Stimulated activated CD4-positive, alpha-beta T cell treated with anti-CD3 and anti-CD28 coated beads, TNF-alpha, amount 100 ng/mL, for 4 hours (primary cell): ENCODE measurements at regions not wholly inside any gene's neighbourhood (a gene's known extent, or its start where the extent isn't known, plus 50 kb on each side); places are given as distances from the start of the nearest gene placed in this dataset.
"Not testable (repeated sequence)": the region's sequence is repeated elsewhere in the genome, so short reads cannot be mapped to it uniquely, and the experiment has no call there.

ENCODE experiments used
- DNase-seq, 3 experiments: peaks; one replicate each; pipeline ENCODE4 v3.0.0-alpha.2; 2020; ENCODE audit warnings: low read depth in 3 of 3

- not testable (repeated sequence) for DNase-seq
Observed at GRCh38 chr2:6198370-6198919, 506.3 kb downstream of the SOX11 start.

DNA sequence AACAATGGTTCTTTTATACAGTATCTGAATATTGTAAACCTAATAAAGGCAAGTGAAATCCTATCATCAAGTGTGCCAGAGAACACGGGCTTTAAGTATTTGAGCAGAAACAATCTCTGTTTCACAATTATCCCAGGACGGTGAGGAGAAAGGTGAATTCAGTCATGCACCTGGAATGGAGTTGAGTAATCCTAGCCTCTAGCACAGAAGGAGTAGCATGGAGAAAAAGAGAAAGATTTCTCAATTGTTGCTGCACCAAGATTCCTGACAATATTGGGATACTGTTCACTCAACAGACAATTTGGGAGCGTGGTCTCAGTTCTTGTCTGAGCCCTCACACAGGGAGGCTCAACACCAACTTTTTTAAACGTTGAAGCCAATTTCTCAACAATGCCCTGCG lies 510.6 kb downstream of the SOX11 start:
- no peak for DNase-seq

- no peak for DNase-seq
Observed at GRCh38 chr2:6203291-6203959, 511.2 kb downstream of the SOX11 start.

GRCh38 chr2:6206882-6207281 lies 514.7 kb downstream of the SOX11 start:
- no peak for DNase-seq

DNA sequence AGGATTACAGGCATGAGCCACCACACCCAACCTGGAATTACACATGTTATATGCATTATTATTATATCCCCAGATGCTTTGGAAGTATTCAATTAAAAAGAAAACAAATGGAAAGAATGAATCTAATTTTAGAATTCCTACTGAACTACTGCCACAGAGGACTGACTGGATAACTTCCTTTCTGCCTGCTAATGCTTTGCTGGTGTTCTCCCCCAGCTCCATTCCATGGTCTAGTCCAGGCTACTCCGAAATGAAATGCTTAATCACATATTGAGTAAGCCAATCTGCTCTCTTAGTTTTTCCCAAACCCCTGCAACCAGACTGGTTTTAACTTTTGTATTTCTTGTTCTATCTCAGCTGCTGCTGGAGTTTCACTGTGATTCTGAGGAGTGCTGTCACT lies 519.1 kb downstream of the SOX11 start:
- no peak for DNase-seq

GRCh38 chr2:6212491-6212890 lies 520.3 kb downstream of the SOX11 start:
- DNase-seq: no peak

DNA sequence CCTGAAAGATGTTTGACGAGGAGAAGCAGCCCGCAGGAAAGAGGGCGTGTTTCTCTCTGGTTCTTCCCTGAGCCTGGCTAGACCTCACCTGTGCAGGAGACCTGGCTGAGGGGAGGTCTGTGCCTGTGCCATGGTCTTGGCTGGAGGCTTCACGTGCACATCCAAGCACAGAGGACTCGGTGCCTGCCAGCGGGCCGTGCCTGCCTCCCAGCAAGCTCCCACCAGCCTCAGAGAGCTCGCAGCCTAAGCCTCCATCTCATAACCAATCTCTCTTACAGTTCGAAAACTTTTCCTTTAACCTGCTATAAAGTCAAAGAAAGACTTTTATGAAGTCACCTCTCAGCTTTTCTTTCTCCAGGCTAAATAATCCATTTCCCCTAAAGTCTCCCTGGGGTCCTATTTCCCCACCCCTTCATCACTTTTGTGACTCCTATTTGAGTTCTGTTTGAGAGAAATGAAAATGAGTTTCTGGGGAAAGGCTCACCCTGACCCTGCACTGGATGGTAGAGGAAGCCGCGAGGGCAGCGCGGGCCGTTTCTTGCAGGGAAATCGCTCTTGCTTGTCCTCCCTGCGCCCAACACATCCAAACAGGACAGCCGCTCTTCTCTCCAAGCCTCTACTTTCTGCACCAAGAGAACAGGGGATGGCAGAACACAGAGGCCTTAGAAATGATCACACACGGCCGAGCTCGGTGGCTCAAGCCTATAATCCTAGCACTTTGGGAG lies 521.0 kb downstream of the SOX11 start:
- DNase-seq: no peak

- DNase-seq: no peak
Observed at GRCh38 chr2:6214471-6214870, 522.3 kb downstream of the SOX11 start.

GRCh38 chr2:6215053-6215452 lies 522.9 kb downstream of the SOX11 start:
- DNase-seq: no peak

- no peak for DNase-seq
Observed at GRCh38 chr2:6216234-6216633, 524.0 kb downstream of the SOX11 start.

DNA sequence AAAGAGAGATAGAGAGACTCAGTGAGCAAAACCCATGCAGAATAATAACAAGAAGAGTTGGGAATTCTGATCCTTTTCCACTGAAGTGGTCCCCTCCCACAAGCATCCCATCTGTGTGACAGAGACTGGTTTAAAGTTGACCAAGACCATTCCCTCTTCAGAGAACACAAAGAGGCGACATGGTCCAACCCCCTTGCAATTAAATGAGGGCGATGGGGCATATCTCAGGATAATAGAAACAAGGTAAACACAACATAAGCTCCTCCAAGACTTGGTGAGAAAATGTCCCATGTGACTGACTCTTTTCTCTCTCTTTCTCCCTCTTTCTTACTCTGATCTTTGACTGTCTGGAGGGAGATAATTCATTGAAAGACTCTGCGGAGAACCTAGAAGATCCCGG lies 526.7 kb downstream of the SOX11 start:
- no peak for DNase-seq

DNA sequence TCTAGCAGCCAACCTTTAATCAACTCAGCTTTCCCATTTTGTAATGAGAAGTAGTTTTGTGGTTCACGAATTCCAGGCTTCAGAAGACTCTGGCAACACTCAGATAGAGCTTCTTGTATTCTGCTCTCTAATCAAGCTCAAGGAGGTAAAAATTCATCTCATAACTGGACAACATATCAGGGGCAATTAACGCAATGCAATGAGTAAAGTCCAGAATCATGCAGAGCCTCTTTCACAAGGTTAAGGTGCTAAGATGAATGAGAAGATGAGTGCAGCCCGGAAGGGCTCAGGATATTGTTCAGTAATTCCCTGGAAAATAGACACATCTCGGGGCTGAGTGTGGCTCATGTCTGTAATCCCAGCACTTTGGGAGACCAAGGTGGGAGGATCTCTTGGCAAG lies 527.7 kb downstream of the SOX11 start:
- no peak for DNase-seq

DNA sequence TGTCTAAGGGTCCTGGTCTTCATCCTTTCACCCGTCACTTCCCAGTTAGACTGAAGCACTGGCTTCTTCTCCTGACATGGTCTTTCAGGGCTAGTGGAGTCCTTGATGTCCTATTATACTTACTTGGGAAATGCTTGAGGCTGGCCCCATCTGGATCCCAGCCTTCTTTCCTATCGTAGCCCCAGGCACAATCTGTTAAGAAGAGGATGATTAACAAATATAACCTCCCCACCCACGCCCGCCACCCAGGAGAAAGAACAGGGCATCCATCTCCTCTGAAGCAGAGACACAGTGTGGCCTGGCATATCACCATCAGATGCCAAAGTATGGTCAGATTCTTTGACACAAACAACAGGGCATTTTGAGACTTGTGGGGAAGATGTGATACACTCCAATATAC lies 530.1 kb downstream of the SOX11 start:
- DNase-seq: no peak

GRCh38 chr2:6224267-6224666 lies 532.1 kb downstream of the SOX11 start:
- no peak for DNase-seq

GRCh38 chr2:6228251-6228650 lies 536.1 kb downstream of the SOX11 start:
- DNase-seq: no peak

- no peak for DNase-seq
Observed at GRCh38 chr2:6231166-6231565, 539.0 kb downstream of the SOX11 start.

- DNase-seq: no peak
Observed at GRCh38 chr2:6233993-6234392, 541.8 kb downstream of the SOX11 start.

GRCh38 chr2:6234702-6235101 lies 542.5 kb downstream of the SOX11 start:
- no peak for DNase-seq

- DNase-seq: no peak
Observed at GRCh38 chr2:6236317-6236716, 544.1 kb downstream of the SOX11 start.

- DNase-seq: no peak
Observed at GRCh38 chr2:6237039-6237660, 545.0 kb downstream of the SOX11 start.

DNA sequence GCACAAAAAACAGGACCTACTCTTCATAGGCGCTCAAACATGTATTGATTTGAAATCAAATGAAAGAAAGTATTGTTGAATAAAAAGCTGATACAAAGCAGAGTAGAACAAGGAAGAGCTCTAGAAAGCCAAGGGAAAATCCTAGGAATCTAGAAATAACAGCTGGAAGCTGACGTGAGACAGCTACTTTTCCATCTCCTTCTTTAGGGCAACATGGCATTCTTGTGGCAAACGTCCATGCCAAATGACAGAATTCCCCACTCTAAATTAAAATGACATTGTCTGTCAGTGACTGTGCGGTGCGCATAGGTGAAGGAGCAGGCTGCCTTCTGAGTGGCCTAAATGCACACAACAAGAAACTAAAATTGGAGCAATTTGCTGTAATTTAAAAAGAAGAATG lies 557.4 kb downstream of the SOX11 start:
- no peak for DNase-seq

DNA sequence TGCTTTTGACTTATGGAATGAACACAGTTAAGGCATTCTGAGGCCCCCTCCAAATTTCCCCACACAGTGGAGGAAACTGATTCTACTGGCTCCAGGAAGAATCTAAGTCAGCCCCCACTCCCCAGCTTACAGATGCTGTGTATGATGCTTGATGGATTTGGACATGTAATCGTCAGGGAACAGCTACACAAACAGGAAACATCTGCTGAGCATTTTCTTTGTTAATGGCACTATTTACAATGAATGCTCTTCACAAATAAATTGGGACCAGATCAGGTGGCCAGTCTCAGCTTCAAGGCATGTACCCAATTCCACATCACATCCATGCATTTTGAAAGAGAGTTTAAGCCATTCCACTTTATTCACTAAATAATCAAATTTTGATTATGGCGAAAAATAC lies 562.3 kb downstream of the SOX11 start:
- no peak for DNase-seq

DNA sequence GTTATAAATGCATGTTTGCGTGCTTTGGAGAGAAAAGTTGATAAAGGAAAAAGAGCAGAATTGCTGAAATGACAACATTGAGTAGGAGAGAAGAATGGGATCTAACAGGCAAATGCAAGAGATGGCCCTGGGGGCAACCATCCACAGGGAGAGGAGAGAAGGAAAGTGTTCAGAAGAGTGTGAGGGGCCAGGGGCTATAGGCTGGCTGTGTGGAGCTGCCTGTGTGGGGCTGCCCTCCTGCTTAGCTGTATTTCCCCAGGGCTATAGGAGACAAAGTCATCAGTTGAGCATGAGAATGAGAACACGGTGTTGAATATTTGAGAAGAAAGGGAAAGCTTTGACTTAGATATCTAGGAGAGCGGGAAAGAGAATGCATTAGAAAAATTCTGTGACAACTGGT lies 572.0 kb downstream of the SOX11 start:
- no peak for DNase-seq
